ENCODE measurements at regions not wholly inside any gene's neighbourhood (a gene's known extent, or its start where the extent isn't known, plus 50 kb on each side); places are given as distances from the start of the nearest gene placed in this dataset.

DNA sequence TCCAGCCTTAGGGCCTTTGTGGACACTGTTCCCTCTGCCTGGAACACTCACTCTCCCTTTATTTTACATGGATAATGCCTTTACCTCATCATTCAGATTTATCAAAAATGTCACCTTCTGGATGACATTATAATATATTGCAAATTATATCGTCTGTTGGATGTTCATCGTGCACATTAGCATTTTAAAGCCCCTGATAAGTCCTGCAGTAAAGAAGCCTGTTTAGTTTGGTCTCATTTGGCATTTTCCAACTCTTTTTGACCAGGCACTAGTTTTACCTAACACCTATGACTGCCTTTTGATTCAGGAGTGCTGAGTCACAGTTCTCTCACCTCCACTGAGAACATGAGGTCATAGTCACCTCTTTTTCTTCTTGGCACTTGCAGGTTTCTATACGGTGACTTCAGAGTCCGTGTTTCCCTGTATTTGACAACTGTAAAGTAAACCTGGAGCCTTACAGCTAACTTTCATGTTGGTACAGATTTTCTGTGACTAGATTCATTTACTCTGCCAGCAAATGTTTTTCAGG, 57.7 kb upstream of the STC2 start:
- in situ Hi-C loops (cut with MboI; ENCODE audit: low sequenced_read_pairs): no loop called here

DNA sequence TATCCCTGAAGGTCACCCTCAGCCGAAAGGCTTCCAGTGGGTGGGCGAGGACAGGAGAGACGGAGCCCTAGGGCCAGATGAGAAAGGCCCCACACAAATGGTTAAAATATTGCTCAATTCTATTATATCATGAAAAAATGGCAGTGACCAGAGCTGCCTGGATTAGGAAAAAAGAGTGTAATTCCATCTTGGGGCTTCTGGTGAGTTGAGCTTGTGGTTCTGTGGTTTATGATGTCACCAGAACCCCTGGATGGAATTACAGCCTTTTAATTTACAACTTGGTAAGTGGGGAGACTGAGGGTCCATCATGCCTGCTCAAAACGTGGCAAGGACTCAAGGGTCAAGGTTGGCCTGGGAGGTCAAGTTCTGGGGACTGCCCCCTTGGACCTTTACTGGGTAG, 55.5 kb upstream of the STC2 start:
- in situ Hi-C loops (cut with MboI; ENCODE audit: low sequenced_read_pairs): no loop called here

DNA sequence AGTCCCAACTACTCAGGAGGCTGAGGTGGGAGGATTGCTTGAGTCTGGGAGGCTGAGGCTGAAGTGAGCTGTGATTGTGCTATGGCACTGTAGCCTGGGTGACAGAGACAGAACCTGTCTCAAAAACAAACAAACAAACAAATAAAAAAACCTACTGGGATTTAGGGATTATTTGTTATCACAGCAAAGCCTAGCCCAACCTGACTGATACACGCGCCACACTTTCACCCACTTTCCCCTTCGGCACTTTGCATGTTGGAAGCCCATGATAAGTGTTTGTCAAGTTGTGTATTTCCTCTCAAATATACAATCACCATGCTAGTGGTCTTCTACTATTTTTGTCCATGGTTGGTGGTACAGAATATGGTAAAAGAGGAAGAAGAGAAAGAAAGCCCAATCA, 50.5 kb upstream of the STC2 start:
- in situ Hi-C loops (cut with MboI; ENCODE audit: low sequenced_read_pairs): no loop called here

Data from HL-60/S4 treated with phorbol 12-myristate 13-acetate at 8.2 ng/mL for 4 days and 3 days (cell line).